Activated CD8-positive, alpha-beta memory T cell treated with anti-CD3 and anti-CD28 coated beads for 36 hours (primary cell): ENCODE measurements at regions not wholly inside any gene's neighbourhood (a gene's known extent, or its start where the extent isn't known, plus 50 kb on each side); places are given as distances from the start of the nearest gene placed in this dataset.

Source experiments
- CTCF ChIA-PET: fragments of 350-600 bp; sonication (Branson Sonifier 250); formaldehyde crosslinking; loops from one replicate; lab custom pipeline; 2021; ENCODE audit warnings: antibody characterized with exemption; lab: Charles Lee
- POLR2A ChIA-PET: fragments of 350-600 bp; sonication (Branson Sonifier 250); formaldehyde crosslinking; loops from one replicate; lab custom pipeline; 2021; ENCODE audit warnings: antibody characterized with exemption; lab: Charles Lee

- ChIA-PET POLR2A (no interaction called here), CTCF (no interaction called here)
These were observed 639.6 kb downstream of the BRD1 start for GRCh38 chr22:49188091-49188490.

GRCh38 chr22:49186762-49187161, 640.9 kb downstream of the BRD1 start:
- POLR2A ChIA-PET: no interaction called here
- CTCF ChIA-PET: no interaction called here

- CTCF ChIA-PET: no interaction called here
These were observed 641.4 kb downstream of the BRD1 start for GRCh38 chr22:49186293-49186692.

GRCh38 chr22:49185312-49185969, 642.2 kb downstream of the BRD1 start:
- POLR2A ChIA-PET: no interaction called here
- CTCF ChIA-PET: no interaction called here

More at GRCh38 chr22:49186293-49186692, 641.4 kb downstream of the BRD1 start:
- POLR2A ChIA-PET: no interaction called here

- ChIA-PET CTCF (no interaction called here), POLR2A (no interaction called here)
These were observed 642.9 kb downstream of the BRD1 start for GRCh38 chr22:49184736-49185135.

- CTCF ChIA-PET: no interaction called here
- POLR2A ChIA-PET: no interaction called here
These were observed 643.9 kb downstream of the BRD1 start for GRCh38 chr22:49183826-49184216.

GRCh38 chr22:49183208-49183825, 644.4 kb downstream of the BRD1 start:
- ChIA-PET CTCF (no interaction called here), POLR2A (no interaction called here)

GRCh38 chr22:49182416-49182815, 645.3 kb downstream of the BRD1 start:
- POLR2A ChIA-PET: no interaction called here
- CTCF ChIA-PET: no interaction called here

GRCh38 chr22:49181942-49182341, 645.7 kb downstream of the BRD1 start:
- ChIA-PET CTCF (no interaction called here), POLR2A (no interaction called here)

- CTCF ChIA-PET: no interaction called here
- POLR2A ChIA-PET: no interaction called here
These were observed 646.2 kb downstream of the BRD1 start for GRCh38 chr22:49181431-49181830.

GRCh38 chr22:49180683-49181024, 647.0 kb downstream of the BRD1 start:
- CTCF ChIA-PET: no interaction called here
- POLR2A ChIA-PET: no interaction called here

- CTCF ChIA-PET: no interaction called here
- POLR2A ChIA-PET: no interaction called here
These were observed 647.6 kb downstream of the BRD1 start for GRCh38 chr22:49179886-49180682.

- ChIA-PET POLR2A (no interaction called here), CTCF (no interaction called here)
These were observed 648.5 kb downstream of the BRD1 start for GRCh38 chr22:49179175-49179574.

- CTCF ChIA-PET: no interaction called here
- POLR2A ChIA-PET: no interaction called here
These were observed 649.2 kb downstream of the BRD1 start for GRCh38 chr22:49178246-49179005.

- ChIA-PET CTCF (no interaction called here), POLR2A (no interaction called here)
These were observed 650.0 kb downstream of the BRD1 start for GRCh38 chr22:49177666-49178065.

GRCh38 chr22:49176956-49177355, 650.7 kb downstream of the BRD1 start:
- POLR2A ChIA-PET: no interaction called here

GRCh38 chr22:49170053-49170452, 657.6 kb downstream of the BRD1 start:
- ChIA-PET CTCF (no interaction called here), POLR2A (no interaction called here)

More at GRCh38 chr22:49176956-49177355, 650.7 kb downstream of the BRD1 start:
- CTCF ChIA-PET: no interaction called here

GRCh38 chr22:49169074-49169744, 658.5 kb downstream of the BRD1 start:
- ChIA-PET CTCF (no interaction called here), POLR2A (no interaction called here)

- ChIA-PET CTCF (no interaction called here), POLR2A (no interaction called here)
These were observed 659.4 kb downstream of the BRD1 start for GRCh38 chr22:49168219-49168813.
